Hepatocyte (in vitro differentiated cells): ENCODE measurements at regions not wholly inside any gene's neighbourhood (a gene's known extent, or its start where the extent isn't known, plus 50 kb on each side); places are given as distances from the start of the nearest gene placed in this dataset.

Experiments used
- EZH2 ChIP-seq: fragments of 200-600 bp; sonication (generic); IDR thresholded peaks from 2 replicates; pipeline ENCODE4 v1.6.1; 2016; ENCODE audit warnings: antibody characterized with exemption, mild to moderate bottlenecking, borderline replicate concordance
- EZH2phosphoT487 ChIP-seq: fragments of 200-600 bp; sonication (generic); IDR thresholded peaks from one replicate; pipeline ENCODE4 v1.6.1; 2018; ENCODE audit warnings: antibody characterized with exemption, mild to moderate bottlenecking, low read depth, moderate library complexity; ENCODE audit not compliant: unreplicated experiment, severe bottlenecking
- TF ChIP-seq, protein P1 (sequence below): fragments of 200-600 bp; sonication (generic); IDR thresholded peaks from 2 replicates; pipeline ENCODE4 v1.5.1; 2016; ENCODE audit warnings: antibody characterized with exemption, mild to moderate bottlenecking; ENCODE audit not compliant: poor library complexity

DNA sequence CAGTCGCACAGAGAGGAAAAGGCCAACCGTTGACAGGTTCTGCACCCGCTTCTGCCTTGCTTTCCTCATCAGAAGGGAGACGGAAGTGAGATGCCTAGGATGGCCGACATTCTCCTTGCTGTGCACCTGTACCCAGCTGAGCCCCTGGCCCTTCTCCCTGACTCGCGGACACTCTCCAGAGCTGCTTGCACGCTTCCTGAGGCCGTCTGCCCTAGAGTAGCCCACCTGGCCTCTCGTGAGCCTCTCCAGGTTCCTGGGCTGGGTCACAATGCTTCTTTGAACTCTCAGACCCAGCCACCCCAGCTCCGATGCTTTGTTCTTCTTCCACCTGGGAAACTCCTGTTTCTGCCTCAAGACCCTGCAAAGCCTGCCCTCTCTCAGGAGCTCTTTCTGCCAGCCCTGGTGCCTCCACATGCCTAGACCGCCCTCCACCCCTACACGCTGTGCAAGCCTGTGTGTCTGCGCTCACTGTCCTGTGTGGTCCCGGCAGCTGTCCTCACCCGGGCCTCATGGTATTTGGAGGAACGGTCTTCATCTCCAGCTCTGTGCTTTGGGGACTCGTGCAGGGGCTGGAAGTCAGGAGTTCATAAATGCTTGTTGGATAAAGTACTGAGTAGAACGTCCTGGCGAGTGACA, 345.4 kb upstream of the SALL3 start:
- TF ChIP-seq, protein P1, sequence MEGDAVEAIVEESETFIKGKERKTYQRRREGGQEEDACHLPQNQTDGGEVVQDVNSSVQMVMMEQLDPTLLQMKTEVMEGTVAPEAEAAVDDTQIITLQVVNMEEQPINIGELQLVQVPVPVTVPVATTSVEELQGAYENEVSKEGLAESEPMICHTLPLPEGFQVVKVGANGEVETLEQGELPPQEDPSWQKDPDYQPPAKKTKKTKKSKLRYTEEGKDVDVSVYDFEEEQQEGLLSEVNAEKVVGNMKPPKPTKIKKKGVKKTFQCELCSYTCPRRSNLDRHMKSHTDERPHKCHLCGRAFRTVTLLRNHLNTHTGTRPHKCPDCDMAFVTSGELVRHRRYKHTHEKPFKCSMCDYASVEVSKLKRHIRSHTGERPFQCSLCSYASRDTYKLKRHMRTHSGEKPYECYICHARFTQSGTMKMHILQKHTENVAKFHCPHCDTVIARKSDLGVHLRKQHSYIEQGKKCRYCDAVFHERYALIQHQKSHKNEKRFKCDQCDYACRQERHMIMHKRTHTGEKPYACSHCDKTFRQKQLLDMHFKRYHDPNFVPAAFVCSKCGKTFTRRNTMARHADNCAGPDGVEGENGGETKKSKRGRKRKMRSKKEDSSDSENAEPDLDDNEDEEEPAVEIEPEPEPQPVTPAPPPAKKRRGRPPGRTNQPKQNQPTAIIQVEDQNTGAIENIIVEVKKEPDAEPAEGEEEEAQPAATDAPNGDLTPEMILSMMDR, result no peak
- TF ChIP-seq EZH2phosphoT487, result no peak
- TF ChIP-seq EZH2, result no peak
